ENCODE measurements at regions not wholly inside any gene's neighbourhood (a gene's known extent, or its start where the extent isn't known, plus 50 kb on each side); places are given as distances from the start of the nearest gene placed in this dataset.

- BruUV-seq (replicated peaks) = no TSS peak
Measured at GRCh38 chr11:45371251-45372115, 85.3 kb upstream of the SYT13 start.

GRCh38 chr11:45369313-45369712, 83.2 kb upstream of the SYT13 start:
- no peak overlapping the region for H3K4me2 ChIP-seq
- ChIA-PET POLR2A (ENCODE audit: unreplicated experiment) (no interaction called here), CTCF (no interaction called here)
- DNase-seq = no peak
- H3K27me3 ChIP-seq (ENCODE audit: insufficient read depth, low read depth) = peaks cover 96% of the 10 kb centered on the region
- no peaks in the 10 kb centered on the region for H3K9me2 ChIP-seq (ENCODE audit: insufficient read depth)
- no peaks in the 10 kb centered on the region for H4K20me1 ChIP-seq (ENCODE audit: insufficient read depth)
- H3K4me3 ChIP-seq = no peak overlapping the region
- no peaks in the 10 kb centered on the region for H3K79me2 ChIP-seq (ENCODE audit: low read depth)
- TF ChIP-seq CTCF (conservative IDR thresholded peaks at IDR 0.05) (no peak), EZH2 (IDR thresholded peaks at IDR 0.05; ENCODE audit: low read depth) (no peak)
- no peaks in the 10 kb centered on the region for H3K9me3 ChIP-seq (ENCODE audit: insufficient read depth, low read depth)
- no peaks in the 10 kb centered on the region for H3K4me1 ChIP-seq (replicated peaks; ENCODE audit: insufficient read depth)
- no peaks in the 10 kb centered on the region for H3F3A ChIP-seq (ENCODE audit: insufficient read depth, low read depth)
- intact Hi-C loops (cut with micrococcal nuclease; ENCODE audit: unreplicated experiment) = no loop called here
- no TSS peak for BruUV-seq (replicated peaks)
- H3K36me3 ChIP-seq (ENCODE audit: low read depth) = no peaks in the 10 kb centered on the region
- H2AFZ ChIP-seq = no peak overlapping the region
- H3K27ac ChIP-seq = no peak overlapping the region

More at GRCh38 chr11:45371251-45372115, 85.3 kb upstream of the SYT13 start:
- Histone ChIP-seq H3K4me3 (no peak overlapping the region), H3K79me2 (ENCODE audit: low read depth) (no peaks in the 10 kb centered on the region), H3K9me2 (ENCODE audit: insufficient read depth) (no peaks in the 10 kb centered on the region), H2AFZ (no peak overlapping the region), H4K20me1 (ENCODE audit: insufficient read depth) (no peaks in the 10 kb centered on the region), H3K4me1 (replicated peaks; ENCODE audit: insufficient read depth) (no peaks in the 10 kb centered on the region), H3K36me3 (ENCODE audit: low read depth) (no peaks in the 10 kb centered on the region), H3K9me3 (ENCODE audit: insufficient read depth, low read depth) (no peaks in the 10 kb centered on the region), H3F3A (ENCODE audit: insufficient read depth, low read depth) (no peaks in the 10 kb centered on the region), H3K4me2 (no peak overlapping the region), H3K27ac (no peak overlapping the region), H3K27me3 (ENCODE audit: insufficient read depth, low read depth) (peaks cover 96% of the 10 kb centered on the region)
- intact Hi-C loops (cut with micrococcal nuclease; ENCODE audit: unreplicated experiment) = no loop called here
- CTCF ChIA-PET = interaction anchor here (1.5 kb wide), 1 partner anchor 400 kb away, joined by 11 read pairs; no protein-coding TSS in a partner anchor
- no peak for TF ChIP-seq EZH2 (IDR thresholded peaks at IDR 0.05; ENCODE audit: low read depth)
- peak; percentile 92 for TF ChIP-seq CTCF (conservative IDR thresholded peaks at IDR 0.05)
- POLR2A ChIA-PET (ENCODE audit: unreplicated experiment) = no interaction called here
- peak; percentile 52 to 53 for DNase-seq

DNA sequence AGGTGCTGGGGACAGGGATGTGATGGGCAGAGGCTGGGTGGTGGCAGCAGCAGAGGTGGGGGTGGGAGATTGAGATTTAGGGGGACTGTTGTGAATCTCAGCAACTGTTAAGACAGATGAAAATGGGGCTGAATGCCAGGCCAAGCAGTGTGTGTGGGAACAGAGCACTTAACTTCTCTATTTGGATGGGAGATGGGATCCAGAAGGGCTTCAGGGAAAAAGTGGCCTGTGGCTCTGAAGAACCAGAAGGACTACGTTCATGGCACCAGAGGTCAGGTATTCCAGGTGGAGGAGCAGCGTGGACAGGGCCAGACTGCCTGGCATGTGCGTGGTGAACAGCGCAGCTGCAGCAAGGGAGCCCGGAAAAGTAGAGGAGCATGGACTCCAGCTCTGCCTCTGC, 82.6 kb upstream of the SYT13 start:
- no peaks in the 10 kb centered on the region for H3K36me3 ChIP-seq (ENCODE audit: low read depth)
- no peak overlapping the region for H3K4me3 ChIP-seq
- H3K4me2 ChIP-seq = no peak overlapping the region
- H4K20me1 ChIP-seq (ENCODE audit: insufficient read depth) = no peaks in the 10 kb centered on the region
- H2AFZ ChIP-seq = no peak overlapping the region
- no peaks in the 10 kb centered on the region for H3K9me2 ChIP-seq (ENCODE audit: insufficient read depth)
- no peaks in the 10 kb centered on the region for H3K79me2 ChIP-seq (ENCODE audit: low read depth)
- ChIA-PET CTCF (no interaction called here), POLR2A (ENCODE audit: unreplicated experiment) (no interaction called here)
- no peak overlapping the region for H3K27ac ChIP-seq
- no peaks in the 10 kb centered on the region for H3F3A ChIP-seq (ENCODE audit: insufficient read depth, low read depth)
- H3K27me3 ChIP-seq (ENCODE audit: insufficient read depth, low read depth) = peaks cover 96% of the 10 kb centered on the region
- intact Hi-C loops (cut with micrococcal nuclease; ENCODE audit: unreplicated experiment) = no loop called here
- H3K4me1 ChIP-seq (replicated peaks; ENCODE audit: insufficient read depth) = no peaks in the 10 kb centered on the region
- H3K9me3 ChIP-seq (ENCODE audit: insufficient read depth, low read depth) = no peaks in the 10 kb centered on the region
- TF ChIP-seq EZH2 (IDR thresholded peaks at IDR 0.05; ENCODE audit: low read depth) (no peak), CTCF (conservative IDR thresholded peaks at IDR 0.05) (no peak)
- no TSS peak for BruUV-seq (replicated peaks)
- no peak for DNase-seq

Measured in PC-9 (cell line).